Adrenal gland (tissue), 5 donors: ENCODE measurements at regions not wholly inside any gene's neighbourhood (a gene's known extent, or its start where the extent isn't known, plus 50 kb on each side); places are given as distances from the start of the nearest gene placed in this dataset.

Experiments
- CTCF ChIP-seq, 6 experiments: fragments of 450-650 bp in 4 of 6; fragments of 200-600 bp in 2 of 6; sonication (generic) in 1 of 6; IDR thresholded peaks; 1 replicate in 5 of 6; 2 replicates in 1 of 6; pipeline versions ENCODE4 v1.5.1 to v1.8.0; 2016 to 2021; ENCODE audit warnings: antibody characterized with exemption in 6 of 6, mild to moderate bottlenecking in 2 of 6, moderate library complexity in 1 of 6
- POLR2A ChIP-seq, 2 donors: fragments of 450-650 bp; IDR thresholded peaks; one replicate each; pipeline ENCODE4 v1.6.1; 2017; ENCODE audit warnings: antibody characterized with exemption in 2 of 2, mild to moderate bottlenecking in 2 of 2, moderate library complexity in 1 of 2
- donor health status: DM: no; HTN: no; CAD: no.

GRCh38 chr1:17903386-17903785, 148.3 kb downstream of the ACTL8 start:
- TF ChIP-seq CTCF (IDR thresholded peaks at IDR 0.05) (no peak), POLR2A (IDR thresholded peaks at IDR 0.05) (no peak)
